ENCODE measurements at regions not wholly inside any gene's neighbourhood (a gene's known extent, or its start where the extent isn't known, plus 50 kb on each side); places are given as distances from the start of the nearest gene placed in this dataset.

DNA sequence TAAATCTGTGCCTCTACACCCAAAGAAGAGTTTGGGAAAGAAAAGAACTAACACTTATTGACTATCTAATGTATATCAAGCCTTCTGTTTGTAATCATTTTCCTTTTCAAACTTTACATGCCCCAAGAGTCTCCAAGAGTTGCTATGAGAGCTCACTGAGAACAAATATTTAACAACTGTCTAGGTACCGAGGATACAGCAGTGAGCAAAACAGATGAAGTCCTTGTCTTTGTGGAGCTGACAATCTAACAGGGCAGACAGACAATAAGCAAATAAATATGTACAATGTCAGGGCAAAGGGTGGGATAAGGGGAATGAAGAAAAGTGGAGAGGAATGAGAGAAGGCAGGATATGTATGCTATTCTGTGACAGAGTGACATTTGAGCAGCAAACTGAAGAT is 64.8 kb upstream of the KSR1 start:
- Histone ChIP-seq H3K4me3 (no peak overlapping the region), H3K4me1 (no peaks in the 10 kb centered on the region), H3K9me3 (no peaks in the 10 kb centered on the region), H3K36me3 (no peaks in the 10 kb centered on the region), H3K27ac (no peak overlapping the region), H3K27me3 (no peaks in the 10 kb centered on the region)
- DNase-seq (ENCODE audit: low spot score in 2 of 2) = no peak
- no peak for TF ChIP-seq EP300 (IDR thresholded peaks at IDR 0.05)
- TF ChIP-seq, protein P1, sequence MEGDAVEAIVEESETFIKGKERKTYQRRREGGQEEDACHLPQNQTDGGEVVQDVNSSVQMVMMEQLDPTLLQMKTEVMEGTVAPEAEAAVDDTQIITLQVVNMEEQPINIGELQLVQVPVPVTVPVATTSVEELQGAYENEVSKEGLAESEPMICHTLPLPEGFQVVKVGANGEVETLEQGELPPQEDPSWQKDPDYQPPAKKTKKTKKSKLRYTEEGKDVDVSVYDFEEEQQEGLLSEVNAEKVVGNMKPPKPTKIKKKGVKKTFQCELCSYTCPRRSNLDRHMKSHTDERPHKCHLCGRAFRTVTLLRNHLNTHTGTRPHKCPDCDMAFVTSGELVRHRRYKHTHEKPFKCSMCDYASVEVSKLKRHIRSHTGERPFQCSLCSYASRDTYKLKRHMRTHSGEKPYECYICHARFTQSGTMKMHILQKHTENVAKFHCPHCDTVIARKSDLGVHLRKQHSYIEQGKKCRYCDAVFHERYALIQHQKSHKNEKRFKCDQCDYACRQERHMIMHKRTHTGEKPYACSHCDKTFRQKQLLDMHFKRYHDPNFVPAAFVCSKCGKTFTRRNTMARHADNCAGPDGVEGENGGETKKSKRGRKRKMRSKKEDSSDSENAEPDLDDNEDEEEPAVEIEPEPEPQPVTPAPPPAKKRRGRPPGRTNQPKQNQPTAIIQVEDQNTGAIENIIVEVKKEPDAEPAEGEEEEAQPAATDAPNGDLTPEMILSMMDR (IDR thresholded peaks at IDR 0.05) = no peak
- no peak for TF ChIP-seq POLR2A (IDR thresholded peaks at IDR 0.05)
- 48 to 52% methylated on average over 1 of the region's 1 CpG for WGBS, 2 donors

DNA sequence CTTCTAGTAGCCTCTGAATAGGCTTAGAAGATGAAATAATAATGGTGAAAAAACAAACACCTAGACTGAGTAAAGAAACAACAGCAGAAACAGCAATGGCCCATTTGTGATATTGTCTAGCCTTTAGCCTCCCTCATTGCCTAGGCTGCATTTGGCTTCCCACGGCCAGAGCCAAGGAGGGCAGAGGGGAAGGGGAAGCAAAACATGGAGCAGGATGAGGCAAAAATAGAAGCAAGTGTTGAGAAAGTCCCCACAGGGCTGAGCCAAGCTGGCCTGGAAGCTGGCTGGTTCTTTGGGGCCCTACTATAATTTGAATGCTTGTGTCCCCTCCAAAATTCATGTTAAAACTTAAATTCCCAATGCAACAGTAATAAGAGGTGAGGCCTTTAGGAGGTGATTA is 60.2 kb upstream of the KSR1 start:
- Histone ChIP-seq H3K27ac (no peak overlapping the region), H3K36me3 (no peaks in the 10 kb centered on the region), H3K4me3 (no peak overlapping the region), H3K4me1 (no peaks in the 10 kb centered on the region), H3K9me3 (no peaks in the 10 kb centered on the region), H3K27me3 (no peaks in the 10 kb centered on the region)
- 54 to 81% methylated on average over 1 of the region's 1 CpG for WGBS, 2 donors
- DNase-seq (ENCODE audit: low spot score in 2 of 2) = no peak
- TF ChIP-seq EP300 (IDR thresholded peaks at IDR 0.05) = no peak
- TF ChIP-seq POLR2A (IDR thresholded peaks at IDR 0.05) = no peak
- TF ChIP-seq, protein P1 (IDR thresholded peaks at IDR 0.05) = no peak

DNA sequence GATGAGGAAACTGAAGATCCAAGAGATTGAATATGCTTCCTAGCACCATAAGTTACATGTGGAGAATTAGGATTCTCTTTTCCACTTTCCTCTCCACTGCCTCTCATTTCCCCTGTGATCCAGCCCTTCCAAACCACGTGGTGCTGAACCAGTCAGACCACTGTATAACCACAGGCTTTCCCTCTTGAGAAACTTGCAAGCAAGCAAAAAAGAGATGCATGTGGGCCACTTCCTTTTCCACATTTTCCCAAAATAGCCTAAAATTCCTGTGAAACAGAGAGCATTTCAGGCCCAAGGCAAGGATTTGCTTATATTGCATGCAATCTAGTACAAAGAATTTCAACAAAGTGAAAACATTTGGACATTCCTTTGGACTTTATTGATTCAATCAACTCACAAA is 59.3 kb upstream of the KSR1 start:
- whole genome bisulfite sequencing, 2 donors = 5 to 7% methylated on average over 1 of the region's 1 CpG
- no peak overlapping the region for H3K27ac ChIP-seq
- H3K4me1 ChIP-seq = no peaks in the 10 kb centered on the region
- TF ChIP-seq, protein P1 (IDR thresholded peaks at IDR 0.05) = no peak
- no peak for TF ChIP-seq EP300 (IDR thresholded peaks at IDR 0.05)
- TF ChIP-seq POLR2A (IDR thresholded peaks at IDR 0.05) = no peak
- no peak overlapping the region for H3K4me3 ChIP-seq
- H3K9me3 ChIP-seq = no peaks in the 10 kb centered on the region
- no peaks in the 10 kb centered on the region for H3K36me3 ChIP-seq
- H3K27me3 ChIP-seq = no peaks in the 10 kb centered on the region
- DNase-seq (ENCODE audit: low spot score in 2 of 2) = no peak

DNA sequence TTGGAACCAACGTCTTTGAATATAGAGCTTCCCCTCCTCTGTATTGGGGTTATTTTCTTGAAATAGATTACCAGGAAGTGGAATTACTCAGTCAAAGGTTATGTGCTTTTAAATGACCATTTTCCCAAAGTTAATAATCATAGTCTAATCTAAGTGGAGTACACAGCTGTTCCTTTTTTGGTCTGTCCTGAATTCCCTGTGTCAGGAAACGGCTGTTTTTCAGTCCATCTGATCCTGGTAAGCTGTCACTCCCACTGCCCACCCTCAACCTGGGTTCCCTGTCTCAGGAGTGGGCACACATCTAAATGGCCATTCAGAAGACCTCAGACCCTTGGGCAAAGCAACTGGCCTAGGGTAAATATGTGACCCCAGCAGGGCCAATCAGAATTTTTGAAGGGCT is 57.6 kb upstream of the KSR1 start:
- no peaks in the 10 kb centered on the region for H3K9me3 ChIP-seq
- no peaks in the 10 kb centered on the region for H3K36me3 ChIP-seq
- no peak for DNase-seq (ENCODE audit: low spot score in 2 of 2)
- H3K4me3 ChIP-seq = no peak overlapping the region
- H3K27me3 ChIP-seq = no peaks in the 10 kb centered on the region
- H3K27ac ChIP-seq = no peak overlapping the region
- TF ChIP-seq, protein P1 (IDR thresholded peaks at IDR 0.05) = no peak
- no peak for TF ChIP-seq EP300 (IDR thresholded peaks at IDR 0.05)
- TF ChIP-seq POLR2A (IDR thresholded peaks at IDR 0.05) = no peak
- 66 to 70% methylated on average over 2 of the region's 2 CpGs for WGBS, 2 donors
- H3K4me1 ChIP-seq = no peaks in the 10 kb centered on the region

DNA sequence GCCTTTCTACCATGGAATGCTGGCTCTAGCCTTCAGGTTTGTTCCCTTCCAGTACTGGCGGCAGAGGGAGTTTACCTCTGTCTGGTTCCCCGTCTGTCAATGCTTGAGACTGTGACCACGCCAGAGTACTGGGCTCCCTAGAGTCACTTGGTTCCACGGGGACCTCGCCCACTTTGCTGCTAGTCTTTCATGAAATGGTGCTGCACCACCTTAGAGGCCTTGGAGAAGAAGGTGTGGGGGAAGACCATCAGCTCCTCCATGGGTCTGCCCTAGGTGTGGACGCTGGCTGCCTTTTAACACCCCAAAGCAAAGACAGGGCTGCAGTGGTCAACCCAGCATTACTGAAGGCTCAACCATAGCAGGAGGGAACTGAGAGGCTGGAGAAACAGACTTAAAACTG is 55.3 kb upstream of the KSR1 start:
- no peak overlapping the region for H3K27ac ChIP-seq
- no peaks in the 10 kb centered on the region for H3K36me3 ChIP-seq
- H3K27me3 ChIP-seq = no peaks in the 10 kb centered on the region
- H3K4me1 ChIP-seq = no peaks in the 10 kb centered on the region
- TF ChIP-seq EP300 (IDR thresholded peaks at IDR 0.05) (no peak), POLR2A (IDR thresholded peaks at IDR 0.05) (no peak)
- TF ChIP-seq, protein P1 (IDR thresholded peaks at IDR 0.05) = no peak
- no peak for DNase-seq (ENCODE audit: low spot score in 2 of 2)
- WGBS, 2 donors = 94 to 97% methylated on average over 6 of the region's 6 CpGs
- no peaks in the 10 kb centered on the region for H3K9me3 ChIP-seq
- H3K4me3 ChIP-seq = no peak overlapping the region

All from tibial nerve (tissue), 4 donors.